ENCODE measurements at regions not wholly inside any gene's neighbourhood (a gene's known extent, or its start where the extent isn't known, plus 50 kb on each side); places are given as distances from the start of the nearest gene placed in this dataset.

DNA sequence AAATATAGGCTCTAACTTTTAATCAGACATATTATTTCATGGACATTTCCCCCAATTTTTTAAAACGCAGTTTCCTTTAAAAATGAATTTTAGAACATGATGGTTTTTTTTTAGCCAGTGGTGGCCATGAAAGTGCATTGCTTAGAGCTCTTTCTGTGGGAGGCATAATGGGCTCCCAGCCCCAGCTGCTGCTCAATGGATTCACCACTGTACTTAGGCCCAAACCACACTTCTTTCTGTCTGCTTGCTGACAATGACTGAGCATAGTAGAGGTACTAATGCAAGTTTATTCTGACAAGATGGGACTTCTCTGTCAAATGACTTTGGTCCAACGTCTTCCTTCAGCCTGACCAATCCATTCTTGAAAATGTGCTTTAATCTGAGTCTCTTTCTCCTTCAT is 400.2 kb upstream of the GRIA3 start:
- no peak for TF ChIP-seq CREB1 (IDR thresholded peaks at IDR 0.05; ENCODE audit: low read depth)
- no peak for TF ChIP-seq CEBPB (IDR thresholded peaks at IDR 0.05)
- TF ChIP-seq, protein P1, sequence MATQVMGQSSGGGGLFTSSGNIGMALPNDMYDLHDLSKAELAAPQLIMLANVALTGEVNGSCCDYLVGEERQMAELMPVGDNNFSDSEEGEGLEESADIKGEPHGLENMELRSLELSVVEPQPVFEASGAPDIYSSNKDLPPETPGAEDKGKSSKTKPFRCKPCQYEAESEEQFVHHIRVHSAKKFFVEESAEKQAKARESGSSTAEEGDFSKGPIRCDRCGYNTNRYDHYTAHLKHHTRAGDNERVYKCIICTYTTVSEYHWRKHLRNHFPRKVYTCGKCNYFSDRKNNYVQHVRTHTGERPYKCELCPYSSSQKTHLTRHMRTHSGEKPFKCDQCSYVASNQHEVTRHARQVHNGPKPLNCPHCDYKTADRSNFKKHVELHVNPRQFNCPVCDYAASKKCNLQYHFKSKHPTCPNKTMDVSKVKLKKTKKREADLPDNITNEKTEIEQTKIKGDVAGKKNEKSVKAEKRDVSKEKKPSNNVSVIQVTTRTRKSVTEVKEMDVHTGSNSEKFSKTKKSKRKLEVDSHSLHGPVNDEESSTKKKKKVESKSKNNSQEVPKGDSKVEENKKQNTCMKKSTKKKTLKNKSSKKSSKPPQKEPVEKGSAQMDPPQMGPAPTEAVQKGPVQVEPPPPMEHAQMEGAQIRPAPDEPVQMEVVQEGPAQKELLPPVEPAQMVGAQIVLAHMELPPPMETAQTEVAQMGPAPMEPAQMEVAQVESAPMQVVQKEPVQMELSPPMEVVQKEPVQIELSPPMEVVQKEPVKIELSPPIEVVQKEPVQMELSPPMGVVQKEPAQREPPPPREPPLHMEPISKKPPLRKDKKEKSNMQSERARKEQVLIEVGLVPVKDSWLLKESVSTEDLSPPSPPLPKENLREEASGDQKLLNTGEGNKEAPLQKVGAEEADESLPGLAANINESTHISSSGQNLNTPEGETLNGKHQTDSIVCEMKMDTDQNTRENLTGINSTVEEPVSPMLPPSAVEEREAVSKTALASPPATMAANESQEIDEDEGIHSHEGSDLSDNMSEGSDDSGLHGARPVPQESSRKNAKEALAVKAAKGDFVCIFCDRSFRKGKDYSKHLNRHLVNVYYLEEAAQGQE (IDR thresholded peaks at IDR 0.05; ENCODE audit: low read depth) = no peak
- TF ChIP-seq FOXM1 (IDR thresholded peaks at IDR 0.05; ENCODE audit: borderline replicate concordance, low read depth) = no peak
- no peak for TF ChIP-seq TCF12 (IDR thresholded peaks at IDR 0.05; ENCODE audit: low read depth)
- TF ChIP-seq EGR1 (IDR thresholded peaks at IDR 0.05) = no peak
- TF ChIP-seq ZBTB7A (IDR thresholded peaks at IDR 0.05; ENCODE audit: low read depth) = no peak
- TF ChIP-seq EP300 (IDR thresholded peaks at IDR 0.05; ENCODE audit: borderline replicate concordance) = no peak
- TF ChIP-seq, protein P2, sequence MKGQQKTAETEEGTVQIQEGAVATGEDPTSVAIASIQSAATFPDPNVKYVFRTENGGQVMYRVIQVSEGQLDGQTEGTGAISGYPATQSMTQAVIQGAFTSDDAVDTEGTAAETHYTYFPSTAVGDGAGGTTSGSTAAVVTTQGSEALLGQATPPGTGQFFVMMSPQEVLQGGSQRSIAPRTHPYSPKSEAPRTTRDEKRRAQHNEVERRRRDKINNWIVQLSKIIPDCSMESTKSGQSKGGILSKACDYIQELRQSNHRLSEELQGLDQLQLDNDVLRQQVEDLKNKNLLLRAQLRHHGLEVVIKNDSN (IDR thresholded peaks at IDR 0.05) = no peak
- TF ChIP-seq RAD21 (IDR thresholded peaks at IDR 0.05; ENCODE audit: low read depth) = no peak

DNA sequence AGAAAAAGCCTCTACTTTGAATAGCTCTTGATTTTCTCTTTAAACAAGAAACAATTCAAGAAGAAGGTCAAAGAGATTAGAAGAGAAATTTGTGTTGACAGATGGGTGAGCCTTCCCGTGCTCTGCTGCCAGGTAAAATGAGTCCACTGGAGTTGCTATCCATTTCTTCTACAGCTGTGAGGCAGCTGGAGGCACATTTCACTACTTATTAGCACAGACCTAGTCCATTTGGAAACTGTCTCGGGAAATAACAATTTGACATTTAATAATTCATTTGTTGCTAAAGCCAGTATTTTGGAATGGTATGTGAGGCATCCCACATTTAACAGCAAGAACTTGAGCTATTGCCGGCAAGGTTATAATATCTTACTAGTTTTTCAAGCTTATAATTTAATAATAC is 396.8 kb upstream of the GRIA3 start:
- TF ChIP-seq, protein P3, sequence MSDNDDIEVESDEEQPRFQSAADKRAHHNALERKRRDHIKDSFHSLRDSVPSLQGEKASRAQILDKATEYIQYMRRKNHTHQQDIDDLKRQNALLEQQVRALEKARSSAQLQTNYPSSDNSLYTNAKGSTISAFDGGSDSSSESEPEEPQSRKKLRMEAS (IDR thresholded peaks at IDR 0.05) = no peak
- no peak for TF ChIP-seq YY1 (IDR thresholded peaks at IDR 0.05; ENCODE audit: low read depth)
- TF ChIP-seq, protein P1 (IDR thresholded peaks at IDR 0.05; ENCODE audit: low read depth) = no peak
- no peak for TF ChIP-seq RAD21 (IDR thresholded peaks at IDR 0.05; ENCODE audit: low read depth)
- no peak for TF ChIP-seq NFIC (IDR thresholded peaks at IDR 0.05)
- TF ChIP-seq, protein P2 (IDR thresholded peaks at IDR 0.05) = no peak
- no peak for TF ChIP-seq CEBPB (IDR thresholded peaks at IDR 0.05)
- no peak for TF ChIP-seq EGR1 (IDR thresholded peaks at IDR 0.05)
- no peak for TF ChIP-seq FOXM1 (IDR thresholded peaks at IDR 0.05; ENCODE audit: borderline replicate concordance, low read depth)
- TF ChIP-seq TCF12 (IDR thresholded peaks at IDR 0.05; ENCODE audit: low read depth) = no peak
- TF ChIP-seq CREB1 (IDR thresholded peaks at IDR 0.05; ENCODE audit: low read depth) = no peak
- no peak for TF ChIP-seq TAF1 (IDR thresholded peaks at IDR 0.05; ENCODE audit: low read depth)
- TF ChIP-seq TEAD4 (IDR thresholded peaks at IDR 0.05) = no peak

DNA sequence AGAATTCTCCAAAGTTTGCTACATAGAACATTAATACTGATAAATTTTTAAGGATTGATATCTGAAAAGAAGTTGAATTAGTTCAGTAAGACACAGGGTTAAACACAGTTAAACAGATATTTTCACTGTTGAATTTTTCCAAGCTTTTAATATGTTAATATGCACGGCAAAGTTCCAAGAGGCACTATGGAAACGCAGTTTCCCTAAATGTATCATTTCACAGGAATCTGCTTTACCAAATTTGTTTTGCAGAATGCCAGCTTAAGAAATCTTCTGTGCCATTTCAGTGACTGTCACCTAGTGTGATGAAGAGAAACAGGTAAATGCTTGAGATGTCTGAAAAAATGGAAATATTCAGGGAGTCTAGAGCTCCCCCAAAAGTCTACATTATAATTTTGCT is 395.9 kb upstream of the GRIA3 start:
- TF ChIP-seq RAD21 (IDR thresholded peaks at IDR 0.05; ENCODE audit: low read depth) (no peak), TEAD4 (IDR thresholded peaks at IDR 0.05) (no peak), YY1 (IDR thresholded peaks at IDR 0.05; ENCODE audit: low read depth) (no peak)
- TF ChIP-seq, protein P2 (IDR thresholded peaks at IDR 0.05) = no peak

DNA sequence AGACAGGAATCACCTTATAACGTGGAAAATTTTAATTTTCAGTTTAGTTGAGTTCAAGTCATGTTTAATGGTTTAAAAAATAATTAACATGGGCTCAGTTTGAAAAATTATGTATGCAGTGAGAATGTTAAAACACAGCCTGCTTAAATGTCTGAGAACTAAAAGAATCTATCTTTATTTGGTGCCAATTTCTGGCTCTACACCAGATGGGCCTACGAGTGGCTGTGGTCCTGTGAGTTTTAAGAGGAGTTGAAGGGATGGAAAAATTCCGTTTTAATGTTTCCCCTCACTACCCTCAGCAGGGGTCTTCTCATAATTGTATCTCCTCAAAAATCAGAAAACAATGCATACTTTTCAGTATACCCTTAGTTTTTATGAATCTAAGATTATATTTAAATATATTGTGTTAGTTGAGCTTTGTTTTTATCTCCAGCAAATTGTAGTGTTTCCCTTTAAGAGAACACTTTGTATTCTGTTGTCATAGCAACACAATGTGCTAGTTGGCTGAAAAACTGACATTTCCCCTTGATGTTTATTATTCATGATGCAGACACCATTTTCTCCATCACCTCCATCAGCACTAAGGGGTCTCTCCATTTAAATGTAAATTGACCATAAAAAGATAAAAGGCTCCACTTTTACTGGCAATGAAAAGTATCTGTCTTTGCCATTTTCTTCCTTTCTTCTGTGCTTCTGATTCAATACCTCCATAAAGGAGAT is 393.5 kb upstream of the GRIA3 start:
- no peak for TF ChIP-seq TCF12 (IDR thresholded peaks at IDR 0.05; ENCODE audit: low read depth)
- no peak for TF ChIP-seq RAD21 (IDR thresholded peaks at IDR 0.05; ENCODE audit: low read depth)
- TF ChIP-seq EP300 (IDR thresholded peaks at IDR 0.05; ENCODE audit: borderline replicate concordance) = no peak
- no peak for TF ChIP-seq TEAD4 (IDR thresholded peaks at IDR 0.05)
- no peak for TF ChIP-seq EGR1 (IDR thresholded peaks at IDR 0.05)
- TF ChIP-seq TAF1 (IDR thresholded peaks at IDR 0.05; ENCODE audit: low read depth) = no peak
- TF ChIP-seq, protein P1 (IDR thresholded peaks at IDR 0.05; ENCODE audit: low read depth) = no peak
- TF ChIP-seq YY1 (IDR thresholded peaks at IDR 0.05; ENCODE audit: low read depth) = no peak
- TF ChIP-seq ZBTB7A (IDR thresholded peaks at IDR 0.05; ENCODE audit: low read depth) = no peak
